ENCODE measurements at regions not wholly inside any gene's neighbourhood (a gene's known extent, or its start where the extent isn't known, plus 50 kb on each side); places are given as distances from the start of the nearest gene placed in this dataset.

GRCh38 chr1:67597336-67597735 is 87.7 kb upstream of the GADD45A start:
- TF ChIP-seq CTCF (conservative IDR thresholded peaks at IDR 0.05; ENCODE audit: low read depth, low read length) (no peak), EZH2 (IDR thresholded peaks at IDR 0.05; ENCODE audit: low read length, unreplicated experiment) (no peak), EZH2phosphoT487 (IDR thresholded peaks at IDR 0.05; ENCODE audit: borderline replicate concordance, low read length) (no peak)

Data from PC-3 (cell line).